GM13977 (cell line): ENCODE measurements at regions not wholly inside any gene's neighbourhood (a gene's known extent, or its start where the extent isn't known, plus 50 kb on each side); places are given as distances from the start of the nearest gene placed in this dataset.
"Not testable (repeated sequence)": the region's sequence is repeated elsewhere in the genome, so short reads cannot be mapped to it uniquely, and the experiment has no call there.

ENCODE experiments used
- DNase-seq: peaks from one replicate; pipeline ENCODE4 v3.0.0; 2012; ENCODE audit warnings: low spot score
- CTCF ChIP-seq: IDR thresholded peaks from 2 replicates; pipeline ENCODE4 v1.5.1; 2012; ENCODE audit warnings: mild to moderate bottlenecking, control low read depth; ENCODE audit not compliant: insufficient read depth; ENCODE audit errors: extremely low read depth, missing control alignments
- in situ Hi-C: fragments of 300-500 bp; cut with MboI; formaldehyde crosslinking; loops from one replicate; pipeline ENCODE4 v1.12.0; 2022; ENCODE audit warnings: low sequenced_read_pairs, low pct_unique_long_range_greater_than_20kb, mixed read lengths, inconsistent platforms; ENCODE audit not compliant: unreplicated experiment

- in situ Hi-C loops: no loop called here
- no peak for DNase-seq
- no peak for TF ChIP-seq CTCF
Observed at GRCh38 chr9:22170556-22170955, 161.5 kb upstream of the CDKN2B start.

GRCh38 chr9:22170990-22171670 is 162.0 kb upstream of the CDKN2B start:
- DNase-seq: no peak
- in situ Hi-C loops: no loop called here

GRCh38 chr9:22171691-22172090 is 162.6 kb upstream of the CDKN2B start:
- no peak for TF ChIP-seq CTCF
- in situ Hi-C loops: no loop called here
- no peak for DNase-seq

More at GRCh38 chr9:22170990-22171670, 162.0 kb upstream of the CDKN2B start:
- no peak for TF ChIP-seq CTCF

GRCh38 chr9:22173908-22174307 is 164.8 kb upstream of the CDKN2B start:
- DNase-seq: no peak
- TF ChIP-seq CTCF: no peak
- in situ Hi-C loops: no loop called here

DNA sequence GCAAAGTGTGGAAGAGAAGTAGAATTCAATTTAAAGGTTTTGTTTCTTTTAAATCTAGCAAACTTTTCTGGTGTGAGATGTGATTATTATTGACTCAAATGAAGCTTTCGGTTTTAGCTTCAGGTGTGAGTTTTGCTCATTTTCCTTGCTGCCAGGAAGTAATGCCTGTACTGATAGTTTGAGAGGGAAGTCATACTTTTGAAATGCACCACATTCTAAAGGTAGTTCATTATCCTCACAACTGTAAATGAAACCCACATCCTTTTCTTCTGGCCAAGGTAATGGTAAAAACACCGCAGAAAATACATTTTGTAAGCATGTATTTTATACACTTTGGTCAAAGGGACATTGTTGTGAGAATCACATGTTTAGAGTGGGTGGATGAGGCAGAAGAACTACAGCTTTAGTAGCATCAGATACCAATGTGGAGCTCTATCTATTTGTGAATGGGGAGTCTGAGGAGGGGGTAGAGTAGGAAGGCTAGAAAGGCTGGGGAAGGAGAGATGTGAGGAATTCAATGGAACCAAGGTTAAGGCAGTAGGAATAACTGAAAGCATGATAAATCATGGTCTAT is 167.0 kb upstream of the CDKN2B start:
- DNase-seq: no peak
- in situ Hi-C loops: no loop called here
- TF ChIP-seq CTCF: no peak

DNA sequence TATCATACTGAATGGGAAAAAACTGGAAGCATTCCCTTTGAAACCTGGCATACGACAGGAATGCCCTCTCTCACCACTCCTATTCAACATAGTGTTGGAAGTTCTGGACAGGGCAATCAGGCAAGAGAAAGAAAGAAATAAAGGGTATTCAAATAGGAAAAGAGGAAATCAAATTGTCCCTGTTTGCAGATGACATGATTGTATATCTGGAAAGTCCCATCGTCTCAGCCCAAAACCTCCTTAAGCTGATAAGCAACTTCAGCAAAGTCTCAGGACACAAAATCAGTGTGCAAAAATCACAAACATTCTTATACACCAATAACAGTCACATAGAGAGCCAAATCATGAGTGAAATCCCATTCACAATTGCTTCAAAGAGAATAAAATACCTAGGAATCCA is 171.9 kb upstream of the CDKN2B start:
- in situ Hi-C loops, DNase-seq: not testable (repeated sequence)

GRCh38 chr9:22189471-22189870 is 180.4 kb upstream of the CDKN2B start:
- TF ChIP-seq CTCF: no peak
- no peak for DNase-seq
- in situ Hi-C loops: no loop called here

GRCh38 chr9:22197000-22197399 is 187.9 kb upstream of the CDKN2B start:
- DNase-seq, in situ Hi-C loops: not testable (repeated sequence)
